PC-3 (cell line): ENCODE measurements at regions not wholly inside any gene's neighbourhood (a gene's known extent, or its start where the extent isn't known, plus 50 kb on each side); places are given as distances from the start of the nearest gene placed in this dataset.

Experiments
- ATAC-seq: fragments of 200-7000 bp; cut with Tn5 transposase; 2 replicates; pipeline ENCODE4 v1.9.1; 2020; ENCODE audit warnings: mild to moderate bottlenecking, moderate library complexity
- BruUV-seq: library from RNA; stranded (reverse); fragments of 400-500 nt; replicated peaks from 2 replicates; lab custom pipeline; 2021; lab: Mats Ljungman, UMichigan
- CTCF ChIA-PET: fragments of 300-600 bp; sonication (Branson Sonifier 250); formaldehyde crosslinking; loops from one replicate; lab custom pipeline; 2022; ENCODE audit warnings: antibody characterized with exemption; lab: Charles Lee
- POLR2A ChIA-PET: fragments of 300-600 bp; sonication (Branson Sonifier 250); formaldehyde crosslinking; loops from one replicate; lab custom pipeline; 2022; ENCODE audit warnings: antibody characterized with exemption; ENCODE audit not compliant: unreplicated experiment; lab: Charles Lee
- DNase-seq: peaks from one replicate; pipeline ENCODE4 v3.0.0-alpha.2; 2015
- H2AFZ ChIP-seq: fragments of 300-600 bp; sonication (generic); 2 replicates; pipeline ENCODE4 v1.6.0; 2016; ENCODE audit warnings: antibody characterized with exemption, low read length
- H3F3A ChIP-seq: fragments of 300-600 bp; sonication (generic); one replicate; pipeline ENCODE4 v1.6.0; 2017; ENCODE audit warnings: antibody characterized with exemption, low read length, control low read depth, mild to moderate bottlenecking; ENCODE audit not compliant: unreplicated experiment
- H3K27ac ChIP-seq: fragments of 300-600 bp; sonication (generic); 2 replicates; pipeline ENCODE4 v1.5.1; 2016; ENCODE audit warnings: mild to moderate bottlenecking, low read length
- H3K27me3 ChIP-seq: fragments of 300-600 bp; sonication (generic); 2 replicates; pipeline ENCODE4 v1.6.1; 2016; ENCODE audit warnings: low read length, mixed read lengths
- H3K36me3 ChIP-seq: fragments of 300-600 bp; sonication (generic); 2 replicates; pipeline ENCODE4 v1.6.1; 2016; ENCODE audit warnings: low read depth, mixed run types, low read length, mixed read lengths
- H3K4me1 ChIP-seq: fragments of 300-600 bp; sonication (generic); 2 replicates; pipeline ENCODE4 v1.5.1; 2016; ENCODE audit warnings: low read length; ENCODE audit not compliant: insufficient read depth
- H3K4me2 ChIP-seq: fragments of 300-600 bp; sonication (generic); 2 replicates; pipeline ENCODE4 v1.6.0; 2016; ENCODE audit warnings: low read length
- H3K4me3 ChIP-seq: fragments of 300-600 bp; sonication (generic); 2 replicates; pipeline ENCODE4 v1.5.1; 2016; ENCODE audit warnings: mild to moderate bottlenecking, low read length, mixed read lengths
- H3K79me2 ChIP-seq: fragments of 300-600 bp; sonication (generic); 2 replicates; pipeline ENCODE4 v1.6.1; 2017; ENCODE audit warnings: low read length, mixed read lengths
- H3K9ac ChIP-seq: fragments of 300-600 bp; sonication (generic); 2 replicates; pipeline ENCODE4 v1.6.0; 2016; ENCODE audit warnings: mild to moderate bottlenecking, low read length
- H3K9me2 ChIP-seq: fragments of 300-600 bp; sonication (generic); replicated peaks from 2 replicates; pipeline ENCODE4 v1.6.1; 2016; ENCODE audit warnings: mixed run types, low read length, mixed read lengths
- H3K9me3 ChIP-seq: fragments of 300-600 bp; sonication (generic); 2 replicates; pipeline ENCODE4 v1.6.1; 2016; ENCODE audit warnings: low read length, mixed read lengths
- H4K20me1 ChIP-seq: fragments of 300-600 bp; sonication (generic); 2 replicates; pipeline ENCODE4 v1.6.1; 2016; ENCODE audit warnings: low read length, mixed read lengths
- EZH2 ChIP-seq: fragments of 300-600 bp; sonication (generic); IDR thresholded peaks from one replicate; pipeline ENCODE4 v1.6.1; 2017; ENCODE audit warnings: antibody characterized with exemption, mild to moderate bottlenecking, low read length; ENCODE audit not compliant: unreplicated experiment
- EZH2phosphoT487 ChIP-seq: fragments of 300-600 bp; sonication (generic); IDR thresholded peaks from 2 replicates; pipeline ENCODE4 v1.6.1; 2018; ENCODE audit warnings: mild to moderate bottlenecking, antibody characterized with exemption, low read length, borderline replicate concordance
- intact Hi-C: fragments of 100-400 bp; cut with micrococcal nuclease; formaldehyde crosslinking; loops from 2 replicates; pipeline ENCODE4 v1.9.0; 2023
- TF ChIP-seq, protein P1 (sequence below): fragments of 300-600 bp; sonication (generic); conservative IDR thresholded peaks from 2 replicates; pipeline ENCODE4 v1.5.1; 2017; ENCODE audit warnings: antibody characterized with exemption, low read depth, mild to moderate bottlenecking, low read length

GRCh38 chr3:182482705-182483104 is 310.6 kb upstream of the ATP11B start:
- H3K9me3 ChIP-seq: no peaks in the 10 kb centered on the region
- no peak overlapping the region for H2AFZ ChIP-seq
- no peak overlapping the region for H3K27ac ChIP-seq
- H3K9me2 ChIP-seq: no peaks in the 10 kb centered on the region
- CTCF ChIA-PET: no interaction called here
- TF ChIP-seq, protein P1, sequence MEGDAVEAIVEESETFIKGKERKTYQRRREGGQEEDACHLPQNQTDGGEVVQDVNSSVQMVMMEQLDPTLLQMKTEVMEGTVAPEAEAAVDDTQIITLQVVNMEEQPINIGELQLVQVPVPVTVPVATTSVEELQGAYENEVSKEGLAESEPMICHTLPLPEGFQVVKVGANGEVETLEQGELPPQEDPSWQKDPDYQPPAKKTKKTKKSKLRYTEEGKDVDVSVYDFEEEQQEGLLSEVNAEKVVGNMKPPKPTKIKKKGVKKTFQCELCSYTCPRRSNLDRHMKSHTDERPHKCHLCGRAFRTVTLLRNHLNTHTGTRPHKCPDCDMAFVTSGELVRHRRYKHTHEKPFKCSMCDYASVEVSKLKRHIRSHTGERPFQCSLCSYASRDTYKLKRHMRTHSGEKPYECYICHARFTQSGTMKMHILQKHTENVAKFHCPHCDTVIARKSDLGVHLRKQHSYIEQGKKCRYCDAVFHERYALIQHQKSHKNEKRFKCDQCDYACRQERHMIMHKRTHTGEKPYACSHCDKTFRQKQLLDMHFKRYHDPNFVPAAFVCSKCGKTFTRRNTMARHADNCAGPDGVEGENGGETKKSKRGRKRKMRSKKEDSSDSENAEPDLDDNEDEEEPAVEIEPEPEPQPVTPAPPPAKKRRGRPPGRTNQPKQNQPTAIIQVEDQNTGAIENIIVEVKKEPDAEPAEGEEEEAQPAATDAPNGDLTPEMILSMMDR: no peak
- TF ChIP-seq EZH2: no peak
- intact Hi-C loops: no loop called here
- no peak overlapping the region for H3K9ac ChIP-seq
- DNase-seq: no peak
- H3K4me3 ChIP-seq: no peak overlapping the region
- H3K4me1 ChIP-seq: peaks cover 17% of the 10 kb centered on the region; the same call in 1 of the 2 replicates
- H3K4me2 ChIP-seq: no peak overlapping the region
- H3K79me2 ChIP-seq: no peaks in the 10 kb centered on the region
- no peak for ATAC-seq
- no peaks in the 10 kb centered on the region for H3K36me3 ChIP-seq
- BruUV-seq: no TSS peak
- POLR2A ChIA-PET: no interaction called here
- no peaks in the 10 kb centered on the region for H4K20me1 ChIP-seq
- H3K27me3 ChIP-seq: no peaks in the 10 kb centered on the region
- H3F3A ChIP-seq: no peaks in the 10 kb centered on the region

- Histone ChIP-seq H3K9me2 (no peaks in the 10 kb centered on the region), H3K79me2 (no peaks in the 10 kb centered on the region), H3K27me3 (no peaks in the 10 kb centered on the region), H3F3A (no peaks in the 10 kb centered on the region), H3K4me1 (peaks cover 17% of the 10 kb centered on the region; the same call in 1 of the 2 replicates), H3K36me3 (no peaks in the 10 kb centered on the region), H4K20me1 (no peaks in the 10 kb centered on the region), H2AFZ (no peak overlapping the region), H3K4me3 (no peak overlapping the region), H3K4me2 (no peak overlapping the region), H3K9ac (no peak overlapping the region), H3K27ac (no peak overlapping the region), H3K9me3 (no peaks in the 10 kb centered on the region)
- CTCF ChIA-PET: no interaction called here
- BruUV-seq: no TSS peak
- intact Hi-C loops: loop anchor here (5.0 kb wide), 1 partner anchor 117 kb away; no protein-coding TSS in a partner anchor
- POLR2A ChIA-PET: no interaction called here
- TF ChIP-seq, protein P1: no peak
- TF ChIP-seq EZH2phosphoT487: no peak
- TF ChIP-seq EZH2: no peak
- ATAC-seq (no peak), DNase-seq (no peak)
Observed at GRCh38 chr3:182484682-182485081, 308.6 kb upstream of the ATP11B start.

- Histone ChIP-seq H3K9ac (no peak overlapping the region), H2AFZ (no peak overlapping the region), H3K27me3 (no peaks in the 10 kb centered on the region), H3K79me2 (no peaks in the 10 kb centered on the region), H3F3A (no peaks in the 10 kb centered on the region), H3K4me1 (peaks cover 17% of the 10 kb centered on the region; the same call in 1 of the 2 replicates), H3K9me2 (no peaks in the 10 kb centered on the region), H3K9me3 (no peaks in the 10 kb centered on the region), H4K20me1 (no peaks in the 10 kb centered on the region), H3K4me2 (peak overlapping the region; percentile 35; the same call in 1 of the 2 replicates), H3K4me3 (no peak overlapping the region), H3K27ac (no peak overlapping the region), H3K36me3 (no peaks in the 10 kb centered on the region)
- intact Hi-C loops: loop anchor here (5.0 kb wide), 1 partner anchor 118 kb away; no protein-coding TSS in a partner anchor
- POLR2A ChIA-PET: no interaction called here
- CTCF ChIA-PET: no interaction called here
- peak; percentile 42; the same call in 1 of the 2 replicates for ATAC-seq
- BruUV-seq: no TSS peak
- TF ChIP-seq EZH2: no peak
- TF ChIP-seq EZH2phosphoT487: no peak
- TF ChIP-seq, protein P1: no peak
- peak; percentile 67 for DNase-seq
Observed at GRCh38 chr3:182485301-182485700, 308.0 kb upstream of the ATP11B start.
